Body of pancreas (tissue), 4 donors: ENCODE measurements at regions not wholly inside any gene's neighbourhood (a gene's known extent, or its start where the extent isn't known, plus 50 kb on each side); places are given as distances from the start of the nearest gene placed in this dataset.

Source experiments
- ATAC-seq: fragments of 150-250 bp; one replicate; pipeline ENCODE4 v1.9.1; 2016
- DNase-seq, 4 donors: peaks; one replicate each; pipeline ENCODE4 v3.0.0-alpha.2; 2019
- H3K27ac ChIP-seq, 4 donors: fragments of 200-600 bp; sonication (generic); 1 replicate in 3 of 4; 2 replicates in 1 of 4; pipeline versions ENCODE4 v1.5.1 to v1.6.1; 2016 to 2019; ENCODE audit warnings: mild to moderate bottlenecking in 1 of 4, mixed read lengths in 1 of 4, moderate library complexity in 1 of 4
- H3K27me3 ChIP-seq, 2 donors: fragments of 200-600 bp; sonication (generic); one replicate each; pipeline ENCODE4 v1.6.0; 2016; ENCODE audit warnings: mild to moderate bottlenecking in 1 of 2
- H3K36me3 ChIP-seq, 2 donors: fragments of 200-600 bp; sonication (generic); replicated peaks in 1 of 2; 2 replicates each; pipeline ENCODE4 v1.5.1; 2016; ENCODE audit warnings: low read depth in 2 of 2; ENCODE audit not compliant: insufficient read depth in 1 of 2
- H3K4me1 ChIP-seq: fragments of 200-600 bp; sonication (generic); one replicate; pipeline ENCODE4 v1.6.0; 2016
- H3K4me3 ChIP-seq, 2 donors: fragments of 200-600 bp; sonication (generic); 1 replicate in 1 of 2; 2 replicates in 1 of 2; pipeline ENCODE4 v1.5.1; 2016 to 2019
- H3K9me3 ChIP-seq, 3 donors: fragments of 200-600 bp; sonication (generic); 1 replicate in 2 of 3; 2 replicates in 1 of 3; pipeline ENCODE4 v1.5.1; 2016
- CTCF ChIP-seq, 7 experiments: fragments of 450-650 bp in 4 of 7; fragments of 200-600 bp in 3 of 7; sonication (generic) in 3 of 7; IDR thresholded peaks; one replicate each; pipeline ENCODE4 v1.5.1; 2016 to 2019; ENCODE audit warnings: antibody characterized with exemption in 7 of 7
- POLR2A ChIP-seq, 3 donors: fragments of 450-650 bp; IDR thresholded peaks; one replicate each; pipeline ENCODE4 v1.6.1; 2016; ENCODE audit warnings: antibody characterized with exemption in 3 of 3, mild to moderate bottlenecking in 2 of 3
- WGBS, 2 donors: methylation state at CpG; one replicate each; pipeline ENCODE4 v1.1.5; 2017; 5-methylcytosine and 5-hydroxymethylcytosine counted together
- intact Hi-C: fragments of 100-400 bp; cut with DNase I; formaldehyde crosslinking; loops from one replicate; pipeline ENCODE4 v1.15.1; 2023

DNA sequence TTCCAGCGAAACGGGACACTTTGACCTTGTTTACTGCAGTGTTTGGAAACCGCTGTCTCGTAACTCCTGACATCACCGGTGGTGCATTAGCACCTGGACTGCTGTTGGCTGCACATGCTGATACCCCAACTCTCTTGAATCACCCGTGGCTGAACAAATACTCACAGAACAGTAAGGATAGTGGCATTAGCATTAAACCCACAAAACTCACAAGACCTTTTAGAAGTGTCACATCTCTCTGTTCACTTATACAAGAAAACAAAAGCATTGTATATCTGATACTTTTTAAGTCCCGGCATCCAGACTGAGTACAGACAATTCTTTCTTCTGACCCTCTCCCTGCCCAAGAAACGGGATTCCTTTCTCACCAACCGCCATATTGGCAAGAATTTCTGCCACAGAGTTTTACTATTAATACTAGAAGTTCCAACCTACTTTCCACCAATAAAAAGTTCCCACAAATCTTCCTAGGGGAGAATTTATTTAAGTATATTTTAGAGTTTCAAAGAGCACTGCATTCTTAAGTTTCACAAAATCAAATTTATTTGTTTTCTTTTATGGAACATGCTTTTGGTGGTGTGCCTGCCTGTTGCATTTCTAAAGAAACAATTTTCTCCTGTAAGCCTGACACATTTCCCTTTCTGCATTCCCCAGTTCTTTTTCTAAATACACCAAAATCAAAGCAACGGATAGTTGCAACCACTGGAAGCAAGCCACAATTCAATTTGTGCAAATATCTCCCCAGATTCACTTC, 208.4 kb upstream of the KLF14 start:
- TF ChIP-seq CTCF (IDR thresholded peaks at IDR 0.05) (no peak), POLR2A (IDR thresholded peaks at IDR 0.05) (no peak)
- H3K36me3 ChIP-seq: no peaks in the 10 kb centered on the region
- H3K27me3 ChIP-seq: no peaks in the 10 kb centered on the region
- WGBS, 2 donors: 16 to 28% methylated on average over 10 of the region's 10 CpGs
- H3K4me1 ChIP-seq: peaks cover 34% of the 10 kb centered on the region
- peak overlapping the region; percentile 76 to 91 (median 86) for H3K27ac ChIP-seq
- H3K4me3 ChIP-seq: no peak overlapping the region
- no peaks in the 10 kb centered on the region for H3K9me3 ChIP-seq
- intact Hi-C loops: no loop called here
- ATAC-seq (peak; percentile 82), DNase-seq (peak; percentile 61 to 82 (median 76))

GRCh38 chr7:130943336-130943901, 209.4 kb upstream of the KLF14 start:
- Histone ChIP-seq H3K9me3 (no peaks in the 10 kb centered on the region), H3K4me3 (no peak overlapping the region), H3K27me3 (no peaks in the 10 kb centered on the region), H3K36me3 (no peaks in the 10 kb centered on the region), H3K27ac (peak overlapping the region in 3 of 4 donors; percentile 1 to 91 (median 87)), H3K4me1 (peaks cover 34% of the 10 kb centered on the region)
- no peak for ATAC-seq
- WGBS, 2 donors: 40 to 58% methylated on average over 9 of the region's 9 CpGs
- intact Hi-C loops: no loop called here
- TF ChIP-seq POLR2A (IDR thresholded peaks at IDR 0.05) (no peak), CTCF (IDR thresholded peaks at IDR 0.05) (no peak)
- DNase-seq: no peak

GRCh38 chr7:130943981-130944380, 210.0 kb upstream of the KLF14 start:
- TF ChIP-seq POLR2A (IDR thresholded peaks at IDR 0.05) (no peak), CTCF (IDR thresholded peaks at IDR 0.05) (no peak)
- no peak for DNase-seq
- Histone ChIP-seq H3K27me3 (no peaks in the 10 kb centered on the region), H3K9me3 (no peaks in the 10 kb centered on the region), H3K4me1 (peaks cover 34% of the 10 kb centered on the region), H3K27ac (peak overlapping the region in 1 of 4 donors; percentile 91), H3K4me3 (no peak overlapping the region), H3K36me3 (no peaks in the 10 kb centered on the region)
- 45 to 48% methylated on average over 3 of the region's 3 CpGs for WGBS, 2 donors
- intact Hi-C loops: no loop called here
- no peak for ATAC-seq

DNA sequence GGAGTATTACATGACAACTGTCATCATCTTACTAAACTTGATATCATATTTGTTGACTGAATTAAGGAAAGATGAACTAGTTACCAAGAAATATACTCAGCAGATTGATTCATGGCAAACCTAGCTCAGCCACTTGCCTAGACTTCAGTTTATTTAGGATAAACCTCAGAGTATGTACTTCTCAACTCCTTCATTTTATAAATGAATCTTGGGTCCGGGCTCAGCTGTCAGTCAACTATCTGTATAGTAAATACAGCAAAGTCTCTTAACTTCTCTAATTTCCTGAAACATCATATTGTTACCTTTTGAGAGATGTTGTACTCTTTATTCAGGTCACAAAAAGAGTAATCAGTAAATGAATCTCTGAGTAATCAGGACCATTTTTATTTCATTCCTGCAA, 211.0 kb upstream of the KLF14 start:
- H3K27me3 ChIP-seq: no peaks in the 10 kb centered on the region
- intact Hi-C loops: no loop called here
- no peak overlapping the region for H3K27ac ChIP-seq
- ATAC-seq: no peak
- H3K4me3 ChIP-seq: no peak overlapping the region
- H3K36me3 ChIP-seq: no peaks in the 10 kb centered on the region
- TF ChIP-seq POLR2A (IDR thresholded peaks at IDR 0.05): no peak
- no peak for TF ChIP-seq CTCF (IDR thresholded peaks at IDR 0.05)
- peaks cover 25% of the 10 kb centered on the region for H3K4me1 ChIP-seq
- DNase-seq: no peak
- no peaks in the 10 kb centered on the region for H3K9me3 ChIP-seq
- 85 to 97% methylated on average over 1 of the region's 1 CpG for WGBS, 2 donors

- DNase-seq (no peak), ATAC-seq (no peak)
- Histone ChIP-seq H3K36me3 (no peaks in the 10 kb centered on the region), H3K9me3 (no peaks in the 10 kb centered on the region), H3K4me3 (no peak overlapping the region), H3K27ac (no peak overlapping the region), H3K4me1 (peaks cover 23% of the 10 kb centered on the region), H3K27me3 (no peaks in the 10 kb centered on the region)
- intact Hi-C loops: no loop called here
- TF ChIP-seq CTCF (IDR thresholded peaks at IDR 0.05) (no peak), POLR2A (IDR thresholded peaks at IDR 0.05) (no peak)
- 84 to 87% methylated on average over 5 of the region's 5 CpGs for WGBS, 2 donors
These were observed 211.4 kb upstream of the KLF14 start for GRCh38 chr7:130945411-130945811.
